GM12865 (cell line): ENCODE measurements at regions not wholly inside any gene's neighbourhood (a gene's known extent, or its start where the extent isn't known, plus 50 kb on each side); places are given as distances from the start of the nearest gene placed in this dataset.

Source experiments
- DNase-seq: peaks from one replicate; pipeline ENCODE4 v3.0.0; 2010; ENCODE audit warnings: low read depth
- H3K4me3 ChIP-seq: 2 replicates; pipeline ENCODE4 v1.5.1; 2011; ENCODE audit warnings: mild to moderate bottlenecking, low read depth, low read length, control low read depth
- CTCF ChIP-seq: IDR thresholded peaks from 2 replicates; pipeline ENCODE4 v1.5.1; 2011; ENCODE audit warnings: low read length, control low read depth, low read depth, inconsistent platforms; ENCODE audit not compliant: insufficient read depth; ENCODE audit errors: missing control alignments

GRCh38 chr12:67014642-67015041 lies 254.5 kb upstream of the CAND1 start:
- H3K4me3 ChIP-seq, result no peak overlapping the region
- no peak for TF ChIP-seq CTCF
- DNase-seq, result no peak

- no peak overlapping the region for H3K4me3 ChIP-seq
- TF ChIP-seq CTCF, result no peak
- DNase-seq, result no peak
These were observed 251.1 kb upstream of the CAND1 start for GRCh38 chr12:67018105-67018504.

GRCh38 chr12:67019070-67019469 lies 250.1 kb upstream of the CAND1 start:
- H3K4me3 ChIP-seq, result no peak overlapping the region
- no peak for TF ChIP-seq CTCF
- no peak for DNase-seq

- TF ChIP-seq CTCF, result peak; percentile 73
- no peak overlapping the region for H3K4me3 ChIP-seq
- peak; percentile 47 for DNase-seq
These were observed 243.5 kb upstream of the CAND1 start for GRCh38 chr12:67025543-67026114.

GRCh38 chr12:67026487-67027246 lies 242.5 kb upstream of the CAND1 start:
- no peak for TF ChIP-seq CTCF
- H3K4me3 ChIP-seq, result no peak overlapping the region
- no peak for DNase-seq

- DNase-seq, result no peak
- TF ChIP-seq CTCF, result no peak
- H3K4me3 ChIP-seq, result no peak overlapping the region
These were observed 240.6 kb upstream of the CAND1 start for GRCh38 chr12:67028529-67028928.

GRCh38 chr12:67034110-67034879 lies 234.9 kb upstream of the CAND1 start:
- no peak for DNase-seq
- no peak overlapping the region for H3K4me3 ChIP-seq
- TF ChIP-seq CTCF, result no peak
